Activated naive CD8-positive, alpha-beta T cell treated with anti-CD3 and anti-CD28 coated beads, Interleukin-2, amount 10 ng/mL, durations not matched to agents 7 days and 5 days (primary cell): ENCODE measurements at regions not wholly inside any gene's neighbourhood (a gene's known extent, or its start where the extent isn't known, plus 50 kb on each side); places are given as distances from the start of the nearest gene placed in this dataset.
"Not testable (repeated sequence)": the region's sequence is repeated elsewhere in the genome, so short reads cannot be mapped to it uniquely, and the experiment has no call there.

Experiments used
- ATAC-seq: fragments of 150-1000 bp; cut with Tn5 transposase; one replicate; pipeline ENCODE4 v1.10.0; 2021; ENCODE audit warnings: low read depth, moderate library complexity
- POLR2A ChIA-PET: fragments of 350-600 bp; sonication (Branson Sonifier 250); formaldehyde crosslinking; loops from one replicate; lab custom pipeline; 2021; ENCODE audit warnings: antibody characterized with exemption; lab: Charles Lee
- DNase-seq: peaks from one replicate; pipeline ENCODE4 v3.0.0; 2021
- H3K27ac Mint-ChIP-seq: one replicate; pipeline ENCODE4 v1.8.0; 2022; ENCODE audit warnings: mild to moderate bottlenecking, mixed read lengths
- H3K27me3 Mint-ChIP-seq: one replicate; pipeline ENCODE4 v1.8.0; 2022; ENCODE audit warnings: mild to moderate bottlenecking, moderate library complexity, mixed read lengths
- H3K36me3 Mint-ChIP-seq: one replicate; pipeline ENCODE4 v1.8.0; 2021; ENCODE audit warnings: mild to moderate bottlenecking, mixed read lengths
- H3K4me1 Mint-ChIP-seq: one replicate; pipeline ENCODE4 v1.8.0; 2021; ENCODE audit warnings: mixed read lengths
- H3K4me3 Mint-ChIP-seq: one replicate; pipeline ENCODE4 v1.8.0; 2022; ENCODE audit warnings: mild to moderate bottlenecking, moderate library complexity, mixed read lengths
- H3K9me3 Mint-ChIP-seq: one replicate; pipeline ENCODE4 v1.8.0; 2021; ENCODE audit warnings: mixed read lengths

GRCh38 chr1:82785268-82785790, 984.6 kb downstream of the ADGRL2 start:
- no peaks in the 10 kb centered on the region for H3K27me3 Mint-ChIP-seq
- POLR2A ChIA-PET: no interaction called here
- ATAC-seq: no peak
- no peak overlapping the region for H3K4me3 Mint-ChIP-seq
- H3K36me3 Mint-ChIP-seq: no peaks in the 10 kb centered on the region
- no peak for DNase-seq
- H3K27ac Mint-ChIP-seq: no peak overlapping the region
- H3K4me1 Mint-ChIP-seq: no peaks in the 10 kb centered on the region
- H3K9me3 Mint-ChIP-seq: no peaks in the 10 kb centered on the region

- Mint-ChIP-seq H3K27ac (no peak overlapping the region), H3K36me3 (no peaks in the 10 kb centered on the region), H3K27me3 (no peaks in the 10 kb centered on the region), H3K4me3 (no peak overlapping the region), H3K9me3 (no peaks in the 10 kb centered on the region), H3K4me1 (no peaks in the 10 kb centered on the region)
- POLR2A ChIA-PET: no interaction called here
- no peak for ATAC-seq
- no peak for DNase-seq
These were observed 982.3 kb downstream of the ADGRL2 start for GRCh38 chr1:82783044-82783443.

- Mint-ChIP-seq H3K27me3 (no peaks in the 10 kb centered on the region), H3K27ac (no peak overlapping the region), H3K4me3 (no peak overlapping the region), H3K9me3 (no peaks in the 10 kb centered on the region), H3K36me3 (no peaks in the 10 kb centered on the region), H3K4me1 (no peaks in the 10 kb centered on the region)
- no peak for DNase-seq
- POLR2A ChIA-PET: no interaction called here
- ATAC-seq: no peak
These were observed 981.9 kb downstream of the ADGRL2 start for GRCh38 chr1:82782599-82782998.

- DNase-seq (no peak), ATAC-seq (no peak)
- Mint-ChIP-seq H3K4me1 (no peaks in the 10 kb centered on the region), H3K36me3 (no peaks in the 10 kb centered on the region), H3K27ac (no peak overlapping the region), H3K27me3 (no peaks in the 10 kb centered on the region), H3K4me3 (no peak overlapping the region), H3K9me3 (no peaks in the 10 kb centered on the region)
- POLR2A ChIA-PET: no interaction called here
These were observed 977.9 kb downstream of the ADGRL2 start for GRCh38 chr1:82778612-82779011.

- H3K27me3 Mint-ChIP-seq: peaks cover 2% of the 10 kb centered on the region
- DNase-seq (no peak), ATAC-seq (no peak)
- H3K4me3 Mint-ChIP-seq: no peak overlapping the region
- H3K9me3 Mint-ChIP-seq: no peaks in the 10 kb centered on the region
- no peaks in the 10 kb centered on the region for H3K36me3 Mint-ChIP-seq
- no peak overlapping the region for H3K27ac Mint-ChIP-seq
- POLR2A ChIA-PET: no interaction called here
- H3K4me1 Mint-ChIP-seq: no peaks in the 10 kb centered on the region
These were observed 976.5 kb downstream of the ADGRL2 start for GRCh38 chr1:82777240-82777639.

GRCh38 chr1:82776730-82777129, 976.0 kb downstream of the ADGRL2 start:
- H3K4me1 Mint-ChIP-seq, H3K27ac Mint-ChIP-seq, DNase-seq, H3K4me3 Mint-ChIP-seq, H3K27me3 Mint-ChIP-seq, H3K36me3 Mint-ChIP-seq, POLR2A ChIA-PET, ATAC-seq, H3K9me3 Mint-ChIP-seq: not testable (repeated sequence)

- no peak overlapping the region for H3K27ac Mint-ChIP-seq
- ATAC-seq (no peak), DNase-seq (peak; percentile 28)
- peaks cover 5% of the 10 kb centered on the region for H3K27me3 Mint-ChIP-seq
- no peaks in the 10 kb centered on the region for H3K9me3 Mint-ChIP-seq
- H3K4me3 Mint-ChIP-seq: no peak overlapping the region
- POLR2A ChIA-PET: no interaction called here
- no peaks in the 10 kb centered on the region for H3K36me3 Mint-ChIP-seq
- H3K4me1 Mint-ChIP-seq: no peaks in the 10 kb centered on the region
These were observed 974.8 kb downstream of the ADGRL2 start for GRCh38 chr1:82775406-82776000.

- POLR2A ChIA-PET: no interaction called here
- no peaks in the 10 kb centered on the region for H3K9me3 Mint-ChIP-seq
- H3K27ac Mint-ChIP-seq: no peak overlapping the region
- no peak overlapping the region for H3K4me3 Mint-ChIP-seq
- DNase-seq: no peak
- ATAC-seq: no peak
- no peaks in the 10 kb centered on the region for H3K27me3 Mint-ChIP-seq
- no peaks in the 10 kb centered on the region for H3K4me1 Mint-ChIP-seq
- no peaks in the 10 kb centered on the region for H3K36me3 Mint-ChIP-seq
These were observed 962.2 kb downstream of the ADGRL2 start for GRCh38 chr1:82762829-82763532.

- H3K36me3 Mint-ChIP-seq: no peaks in the 10 kb centered on the region
- H3K9me3 Mint-ChIP-seq: no peaks in the 10 kb centered on the region
- POLR2A ChIA-PET: no interaction called here
- H3K4me3 Mint-ChIP-seq: no peak overlapping the region
- ATAC-seq (no peak), DNase-seq (no peak)
- H3K4me1 Mint-ChIP-seq: no peaks in the 10 kb centered on the region
- no peaks in the 10 kb centered on the region for H3K27me3 Mint-ChIP-seq
- no peak overlapping the region for H3K27ac Mint-ChIP-seq
These were observed 958.3 kb downstream of the ADGRL2 start for GRCh38 chr1:82759035-82759434.

GRCh38 chr1:82755671-82756070, 954.9 kb downstream of the ADGRL2 start:
- DNase-seq (no peak), ATAC-seq (no peak)
- POLR2A ChIA-PET: no interaction called here
- Mint-ChIP-seq H3K9me3 (no peaks in the 10 kb centered on the region), H3K27ac (no peak overlapping the region), H3K36me3 (no peaks in the 10 kb centered on the region), H3K4me3 (no peak overlapping the region), H3K27me3 (no peaks in the 10 kb centered on the region), H3K4me1 (no peaks in the 10 kb centered on the region)

GRCh38 chr1:82755191-82755590, 954.5 kb downstream of the ADGRL2 start:
- Mint-ChIP-seq H3K4me1 (no peaks in the 10 kb centered on the region), H3K27me3 (no peaks in the 10 kb centered on the region), H3K36me3 (no peaks in the 10 kb centered on the region), H3K27ac (no peak overlapping the region), H3K9me3 (no peaks in the 10 kb centered on the region), H3K4me3 (no peak overlapping the region)
- ATAC-seq (no peak), DNase-seq (no peak)
- POLR2A ChIA-PET: no interaction called here

GRCh38 chr1:82752046-82752445, 951.3 kb downstream of the ADGRL2 start:
- no peaks in the 10 kb centered on the region for H3K36me3 Mint-ChIP-seq
- DNase-seq (no peak), ATAC-seq (no peak)
- no peaks in the 10 kb centered on the region for H3K4me1 Mint-ChIP-seq
- no peaks in the 10 kb centered on the region for H3K27me3 Mint-ChIP-seq
- H3K4me3 Mint-ChIP-seq: no peak overlapping the region
- no peaks in the 10 kb centered on the region for H3K9me3 Mint-ChIP-seq
- POLR2A ChIA-PET: no interaction called here
- H3K27ac Mint-ChIP-seq: no peak overlapping the region

- no peak overlapping the region for H3K4me3 Mint-ChIP-seq
- H3K27me3 Mint-ChIP-seq: no peaks in the 10 kb centered on the region
- no peak for DNase-seq
- H3K4me1 Mint-ChIP-seq: peaks cover 2% of the 10 kb centered on the region
- ATAC-seq: no peak
- POLR2A ChIA-PET: no interaction called here
- no peak overlapping the region for H3K27ac Mint-ChIP-seq
- H3K36me3 Mint-ChIP-seq: no peaks in the 10 kb centered on the region
- H3K9me3 Mint-ChIP-seq: peaks cover 3% of the 10 kb centered on the region
These were observed 932.9 kb downstream of the ADGRL2 start for GRCh38 chr1:82733645-82734044.

- H3K4me1 Mint-ChIP-seq: peaks cover 2% of the 10 kb centered on the region
- no peaks in the 10 kb centered on the region for H3K27me3 Mint-ChIP-seq
- DNase-seq (no peak), ATAC-seq (no peak)
- no peaks in the 10 kb centered on the region for H3K36me3 Mint-ChIP-seq
- peaks cover 3% of the 10 kb centered on the region for H3K9me3 Mint-ChIP-seq
- POLR2A ChIA-PET: no interaction called here
- no peak overlapping the region for H3K4me3 Mint-ChIP-seq
- no peak overlapping the region for H3K27ac Mint-ChIP-seq
These were observed 930.5 kb downstream of the ADGRL2 start for GRCh38 chr1:82731216-82731615.
